ENCODE measurements at regions not wholly inside any gene's neighbourhood (a gene's known extent, or its start where the extent isn't known, plus 50 kb on each side); places are given as distances from the start of the nearest gene placed in this dataset.

DNA sequence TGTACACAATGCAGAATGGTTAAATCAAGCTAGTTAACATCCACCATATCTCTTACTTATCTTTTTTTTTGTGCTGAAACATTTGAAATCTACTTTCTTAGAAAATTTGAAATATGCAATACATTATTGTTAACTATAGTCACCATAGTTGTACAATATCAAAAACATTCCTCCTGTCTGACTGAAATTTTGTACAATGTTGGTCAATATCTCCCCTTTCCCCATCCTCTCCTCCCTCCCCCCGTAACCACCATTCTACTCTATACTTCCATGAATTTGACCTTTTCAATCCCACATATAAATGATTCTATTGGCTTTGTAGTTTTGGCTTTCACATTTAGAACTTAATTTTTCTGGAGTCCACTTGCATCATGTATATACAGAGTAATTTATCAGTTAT lies 63.5 kb upstream of the DCD start:
- H4K5ac ChIP-seq (ENCODE audit: insufficient read length, low read depth, low read length), result no peak overlapping the region
- no peak overlapping the region for H3T11ph ChIP-seq (ENCODE audit: low read length)
- peaks cover 7 to 11% of the 10 kb centered on the region in 2 experiments for H3K4me1 Mint-ChIP-seq
- no peak for DNase-seq
- H3K14ac ChIP-seq (ENCODE audit: insufficient read depth, low read length), result no peak overlapping the region
- no peak overlapping the region for H3K4ac ChIP-seq (ENCODE audit: low read depth, low read length)
- no peak overlapping the region for H3K4me3 Mint-ChIP-seq
- no peak overlapping the region for H2BK15ac ChIP-seq (ENCODE audit: low read depth, low read length)
- no peak overlapping the region for H2BK120ac ChIP-seq (ENCODE audit: low read depth, low read length, poor library complexity, severe bottlenecking)
- H3K36me3 Mint-ChIP-seq (ENCODE audit: insufficient read depth in 1 of 3, low read depth in 3 of 3), result no peaks in the 10 kb centered on the region
- 100% methylated on average over 1 of the region's 1 CpG for WGBS (ENCODE audit: extremely low coverage, insufficient read length, low lambda C conversion rate)
- H4K91ac ChIP-seq (ENCODE audit: insufficient read length, low read depth, low read length), result no peak overlapping the region
- H3K27me3 ChIP-seq (ENCODE audit: insufficient read depth, low read length), result no peaks in the 10 kb centered on the region
- no peak overlapping the region for H2BK5ac ChIP-seq (ENCODE audit: insufficient read length, low read length)
- TF ChIP-seq, protein P1, sequence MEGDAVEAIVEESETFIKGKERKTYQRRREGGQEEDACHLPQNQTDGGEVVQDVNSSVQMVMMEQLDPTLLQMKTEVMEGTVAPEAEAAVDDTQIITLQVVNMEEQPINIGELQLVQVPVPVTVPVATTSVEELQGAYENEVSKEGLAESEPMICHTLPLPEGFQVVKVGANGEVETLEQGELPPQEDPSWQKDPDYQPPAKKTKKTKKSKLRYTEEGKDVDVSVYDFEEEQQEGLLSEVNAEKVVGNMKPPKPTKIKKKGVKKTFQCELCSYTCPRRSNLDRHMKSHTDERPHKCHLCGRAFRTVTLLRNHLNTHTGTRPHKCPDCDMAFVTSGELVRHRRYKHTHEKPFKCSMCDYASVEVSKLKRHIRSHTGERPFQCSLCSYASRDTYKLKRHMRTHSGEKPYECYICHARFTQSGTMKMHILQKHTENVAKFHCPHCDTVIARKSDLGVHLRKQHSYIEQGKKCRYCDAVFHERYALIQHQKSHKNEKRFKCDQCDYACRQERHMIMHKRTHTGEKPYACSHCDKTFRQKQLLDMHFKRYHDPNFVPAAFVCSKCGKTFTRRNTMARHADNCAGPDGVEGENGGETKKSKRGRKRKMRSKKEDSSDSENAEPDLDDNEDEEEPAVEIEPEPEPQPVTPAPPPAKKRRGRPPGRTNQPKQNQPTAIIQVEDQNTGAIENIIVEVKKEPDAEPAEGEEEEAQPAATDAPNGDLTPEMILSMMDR (conservative IDR thresholded peaks at IDR 0.05), result no peak
- no peak overlapping the region for H3K27ac Mint-ChIP-seq
- H3K23ac ChIP-seq (ENCODE audit: insufficient read length, low read depth, low read length), result no peak overlapping the region
- no peaks in the 10 kb centered on the region for H3K79me1 ChIP-seq (ENCODE audit: insufficient read depth, low read depth, low read length, poor library complexity, severe bottlenecking)
- H3K79me2 ChIP-seq (ENCODE audit: insufficient read depth, low read length), result no peaks in the 10 kb centered on the region
- no peaks in the 10 kb centered on the region for H3K4me1 ChIP-seq (ENCODE audit: insufficient read depth, low read length)
- no peaks in the 10 kb centered on the region for H3K23me2 ChIP-seq (ENCODE audit: insufficient read length, low read depth, low read length, poor library complexity, severe bottlenecking)
- peaks cover 0 to 2% of the 10 kb centered on the region in 2 experiments; a peak in 2 of 5 replicates for H3K9me3 Mint-ChIP-seq
- no peak overlapping the region for H4K8ac ChIP-seq (replicated peaks; ENCODE audit: insufficient read length, low read depth, low read length)
- H2AFZ ChIP-seq (ENCODE audit: low read length), result no peak overlapping the region
- H3K18ac ChIP-seq (ENCODE audit: insufficient read length, low read depth, low read length), result no peak overlapping the region
- H2AK5ac ChIP-seq (ENCODE audit: insufficient read length, low read length), result no peak overlapping the region
- no peak overlapping the region for H3K27ac ChIP-seq (ENCODE audit: insufficient read length, low read depth, low read length)
- no peak overlapping the region for H3K4me2 ChIP-seq (ENCODE audit: insufficient read depth, insufficient read length, low read length)
- no peaks in the 10 kb centered on the region for H4K20me1 ChIP-seq (ENCODE audit: control insufficient read depth, insufficient read depth, insufficient read length)
- no peaks in the 10 kb centered on the region for H3K9me3 ChIP-seq (ENCODE audit: control insufficient read depth, low read depth, low read length)
- H2BK20ac ChIP-seq (ENCODE audit: low read depth, low read length, poor library complexity, severe bottlenecking), result no peak overlapping the region
- peaks cover 1% of the 10 kb centered on the region; the same call in 1 of the 2 replicates for H3K27me3 Mint-ChIP-seq (ENCODE audit: low read depth)
- H3K56ac ChIP-seq (ENCODE audit: insufficient read length, low read depth, low read length), result no peak overlapping the region
- H3K9ac ChIP-seq (ENCODE audit: extremely low read depth, insufficient read length, low read length), result no peak overlapping the region
- no peak overlapping the region for H2BK12ac ChIP-seq (ENCODE audit: insufficient read length, low read depth, low read length)

Measured in H9 (cell line).